ENCODE measurements at regions not wholly inside any gene's neighbourhood (a gene's known extent, or its start where the extent isn't known, plus 50 kb on each side); places are given as distances from the start of the nearest gene placed in this dataset.

- no peak for TF ChIP-seq REST (IDR thresholded peaks at IDR 0.05; ENCODE audit: borderline replicate concordance)
- no peak for TF ChIP-seq REST (CRISPR knock-in tag; IDR thresholded peaks at IDR 0.05; ENCODE audit: low read depth)
- no peak for TF ChIP-seq TARDBP (IDR thresholded peaks at IDR 0.05)
- no peak for TF ChIP-seq PKNOX1 (IDR thresholded peaks at IDR 0.05)
- no peak for TF ChIP-seq ZNF324 (CRISPR knock-in tag; IDR thresholded peaks at IDR 0.05)
Measured at GRCh38 chr3:158918451-158918850, 116.6 kb downstream of the MFSD1 start (continued).
